ENCODE measurements at regions not wholly inside any gene's neighbourhood (a gene's known extent, or its start where the extent isn't known, plus 50 kb on each side); places are given as distances from the start of the nearest gene placed in this dataset.
"Not testable (repeated sequence)": the region's sequence is repeated elsewhere in the genome, so short reads cannot be mapped to it uniquely, and the experiment has no call there.

DNA sequence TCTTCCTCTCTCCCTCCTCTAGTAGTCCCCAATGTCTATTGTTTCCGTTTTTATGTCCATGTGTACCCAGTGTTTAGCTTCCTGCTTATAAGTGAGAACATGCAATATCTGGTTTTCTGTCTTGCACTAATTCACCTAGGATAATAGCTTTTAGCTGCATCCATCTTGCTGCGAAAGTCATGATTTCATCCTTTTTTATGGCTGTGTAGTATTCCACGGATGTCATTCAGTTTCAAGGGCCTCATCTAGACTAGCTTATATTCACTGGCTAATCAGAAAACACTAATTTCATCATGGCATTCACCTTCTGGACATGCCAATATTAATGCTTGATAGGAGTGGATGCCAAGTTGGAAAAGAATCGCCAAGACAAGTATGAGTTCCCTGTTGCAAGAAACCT, 619.6 kb upstream of the AUTS2 start:
- FAIRE-seq: no peak

DNA sequence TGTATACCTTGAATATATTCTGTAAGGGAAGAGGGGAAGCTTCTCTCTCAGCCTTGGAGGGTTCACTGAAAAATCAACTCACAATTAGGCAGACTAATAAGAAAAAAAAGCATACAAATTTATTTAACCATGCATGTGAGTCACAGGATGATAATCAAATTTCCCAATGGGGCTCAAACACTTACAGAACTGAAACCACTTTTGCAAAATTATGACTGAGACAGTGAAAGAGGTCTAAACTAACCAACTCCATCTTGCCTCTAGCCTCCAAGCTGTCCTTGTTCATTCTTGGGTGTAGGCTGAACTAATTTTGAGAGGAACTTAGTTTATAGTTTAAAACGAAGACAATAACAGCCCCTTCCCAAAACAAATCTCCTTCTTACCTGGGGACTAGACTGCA, 618.3 kb upstream of the AUTS2 start:
- no peak for FAIRE-seq

DNA sequence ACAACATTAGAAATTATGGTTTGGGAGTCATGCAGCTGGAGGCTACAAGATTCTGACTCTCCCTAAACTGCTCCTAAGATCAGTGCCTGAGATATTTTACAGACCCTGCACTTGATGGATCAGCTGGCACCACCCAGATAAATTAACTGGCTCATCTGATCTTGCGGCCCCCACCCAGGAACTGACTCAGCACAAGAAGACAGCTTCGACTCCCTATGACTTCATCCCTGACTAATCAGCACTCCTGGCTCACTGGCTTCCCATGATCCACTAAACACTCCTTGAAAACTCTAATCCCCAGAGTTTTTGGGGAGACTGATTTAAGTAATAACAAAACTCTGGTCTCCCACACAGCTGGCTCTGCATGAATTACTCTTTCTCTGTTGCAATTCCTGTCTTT, 617.8 kb upstream of the AUTS2 start:
- FAIRE-seq: not testable (repeated sequence)

DNA sequence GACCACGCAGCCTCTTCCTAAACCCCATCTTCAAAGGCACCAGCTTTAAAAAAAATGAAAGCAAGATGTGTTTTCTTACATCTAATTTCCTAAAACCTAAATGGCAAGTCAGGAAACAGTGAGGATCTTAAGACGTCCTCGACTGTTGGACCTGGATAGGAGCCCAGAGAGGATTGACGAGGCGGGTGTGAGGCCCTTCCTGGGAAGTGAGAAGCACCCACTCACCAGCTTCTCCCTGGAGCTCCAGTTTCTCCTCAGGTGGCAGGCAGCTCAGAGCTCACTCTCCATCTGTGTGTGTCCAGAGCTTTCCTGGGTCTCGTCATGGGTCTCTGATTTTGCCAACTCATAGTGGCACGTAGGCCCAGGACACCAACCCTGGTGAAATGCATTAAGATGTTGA, 614.0 kb upstream of the AUTS2 start:
- FAIRE-seq: no peak

DNA sequence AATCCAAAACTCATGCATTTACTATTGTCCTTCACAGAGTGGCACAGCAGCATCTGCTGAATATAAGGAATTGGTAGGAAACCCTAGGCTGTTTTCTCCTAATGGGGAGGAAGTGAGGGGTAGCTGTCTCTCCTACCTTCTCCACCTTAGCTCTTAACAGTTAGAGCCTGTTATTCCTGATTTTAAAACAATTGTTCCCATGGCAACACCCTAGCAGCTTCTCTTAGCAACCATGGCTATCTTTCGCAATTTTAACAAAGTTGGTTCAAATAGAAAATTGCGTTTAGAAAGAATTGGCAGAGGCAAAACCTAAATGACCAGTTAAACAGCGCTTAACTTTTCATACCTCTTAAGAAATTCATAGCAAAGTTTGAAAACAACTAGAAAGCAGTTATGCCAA, 603.4 kb upstream of the AUTS2 start:
- FAIRE-seq: no peak

DNA sequence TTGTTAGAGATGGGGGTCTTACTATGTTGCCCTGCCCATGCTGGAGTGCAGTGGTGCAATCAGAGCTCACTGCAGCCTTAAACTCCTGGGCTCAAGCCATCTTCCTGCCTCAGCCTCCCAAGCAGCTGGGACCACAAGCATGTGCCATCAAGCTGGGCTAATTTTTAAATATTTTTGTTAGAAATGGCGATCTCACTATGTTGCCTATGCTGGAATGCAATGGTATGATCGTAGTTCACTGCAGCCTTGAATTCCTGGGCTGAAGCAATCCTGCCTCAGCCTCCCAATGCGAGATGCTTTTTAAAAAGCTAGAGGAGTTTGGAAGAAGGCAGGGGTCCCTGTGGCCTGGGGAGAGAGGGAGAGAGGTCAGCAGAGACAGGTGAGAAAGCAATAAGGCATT, 600.1 kb upstream of the AUTS2 start:
- FAIRE-seq: no peak

DNA sequence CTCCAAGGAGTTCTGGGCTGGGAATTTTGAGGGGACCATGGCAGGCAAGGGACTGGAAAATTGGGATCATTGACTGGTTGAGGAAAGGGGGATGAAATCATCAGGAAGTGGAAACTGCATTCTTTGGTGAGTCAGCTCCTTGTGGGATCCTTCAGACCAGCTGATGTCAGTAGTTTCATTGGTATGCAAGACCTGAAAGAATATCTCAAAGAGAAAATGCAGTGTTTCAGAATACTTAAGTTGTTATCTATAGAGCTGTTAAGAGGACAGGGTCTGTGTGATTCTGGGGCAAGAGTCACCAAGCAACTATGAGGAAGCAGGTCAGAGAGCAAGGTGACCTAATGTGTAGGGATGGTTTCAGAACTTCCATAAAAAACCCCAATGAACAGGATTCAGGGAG, 595.9 kb upstream of the AUTS2 start:
- no peak for FAIRE-seq

DNA sequence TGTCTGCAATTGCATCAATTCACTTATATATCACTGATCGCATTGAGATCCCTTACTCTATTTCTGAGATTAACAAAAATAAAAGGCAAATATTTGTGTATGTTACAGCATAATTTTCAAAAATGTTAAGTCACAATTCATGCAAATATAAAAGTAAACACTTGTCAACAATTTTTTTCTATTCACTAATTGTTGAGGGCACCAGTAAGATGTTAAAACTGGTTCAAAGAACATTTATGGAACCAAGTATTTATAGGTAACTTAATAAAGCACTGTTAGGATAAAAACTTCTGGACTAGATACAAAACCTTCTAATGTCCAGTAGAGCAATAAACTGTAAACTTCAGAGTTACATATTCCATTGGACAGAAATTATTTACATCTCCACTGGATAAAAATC, 586.1 kb upstream of the AUTS2 start:
- no peak for FAIRE-seq

DNA sequence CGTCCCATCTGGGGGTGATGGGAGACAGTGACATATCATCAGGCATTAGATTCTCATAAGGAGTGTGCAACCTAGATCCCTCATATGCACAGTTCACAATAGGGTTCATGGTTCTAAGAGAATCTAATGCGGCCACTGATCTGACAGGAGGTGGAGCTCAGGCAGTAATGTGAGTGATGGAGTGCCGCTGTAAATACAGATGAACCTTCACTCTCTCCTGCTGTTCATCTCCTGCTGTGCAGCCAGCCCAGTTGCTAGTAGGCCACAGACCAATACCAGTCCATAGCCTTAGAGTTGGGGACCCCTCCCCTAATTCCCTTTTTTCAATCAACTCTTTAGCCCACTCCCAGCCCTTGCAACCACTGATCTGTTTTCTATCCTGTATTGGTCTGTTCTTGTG, 581.1 kb upstream of the AUTS2 start:
- FAIRE-seq: no peak

DNA sequence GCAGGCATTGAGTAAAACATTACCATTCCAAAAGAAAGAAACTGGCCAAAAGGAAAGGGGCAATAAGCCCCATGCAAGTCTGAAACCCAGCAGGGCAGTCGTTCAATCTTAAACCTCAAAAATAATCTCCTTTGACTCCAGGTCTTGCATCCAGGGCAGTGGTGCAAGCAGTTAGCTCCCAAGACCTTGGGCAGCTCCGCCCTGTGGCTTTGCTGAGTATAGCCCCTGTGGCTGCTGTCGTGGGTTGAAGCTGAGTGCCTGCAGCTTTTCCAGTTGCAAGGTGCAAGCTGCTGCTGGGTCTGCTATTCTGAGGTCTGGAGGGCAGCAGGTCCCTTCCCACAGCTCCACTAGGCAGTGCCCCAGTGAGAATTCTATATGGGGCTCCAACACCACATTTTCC, 580.1 kb upstream of the AUTS2 start:
- FAIRE-seq: no peak

DNA sequence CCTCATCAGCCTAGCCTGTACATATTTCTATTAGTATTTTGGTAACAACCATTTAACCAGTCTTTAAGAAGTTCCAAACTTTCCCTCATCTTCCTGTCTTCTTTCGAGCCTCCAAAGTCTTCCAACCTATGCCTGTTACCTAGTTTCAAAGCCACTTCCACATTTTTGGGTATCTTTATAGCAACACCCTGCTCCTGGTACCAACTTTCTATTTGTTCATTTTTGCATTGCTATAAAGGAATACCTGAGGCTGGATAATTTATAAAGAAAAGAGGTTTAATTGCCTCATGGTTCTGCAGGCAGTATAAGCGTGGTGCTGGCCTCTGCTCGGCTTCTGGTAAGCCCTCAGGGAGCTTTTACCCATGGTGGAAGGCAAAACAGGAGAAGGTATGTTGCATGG, 578.8 kb upstream of the AUTS2 start:
- FAIRE-seq: no peak

DNA sequence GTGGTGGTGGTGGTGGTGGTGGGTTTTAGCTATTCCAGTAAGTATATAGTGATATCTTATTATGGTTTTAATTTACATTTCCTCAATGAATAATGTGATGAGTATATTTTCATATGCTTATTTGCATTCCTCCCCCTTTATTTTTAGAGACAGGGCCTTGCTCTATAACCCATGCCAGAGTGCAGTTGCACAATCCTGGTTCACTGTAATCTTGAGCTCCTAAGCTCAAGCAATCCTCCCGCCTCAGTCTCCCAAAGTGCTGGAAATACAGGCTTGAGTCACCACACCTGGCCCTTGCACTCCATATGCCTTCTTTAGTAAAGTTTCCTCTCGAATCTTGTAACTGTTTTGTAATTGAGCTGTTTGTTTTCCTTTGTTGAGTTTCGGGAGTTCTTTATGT, 577.7 kb upstream of the AUTS2 start:
- FAIRE-seq: no peak

DNA sequence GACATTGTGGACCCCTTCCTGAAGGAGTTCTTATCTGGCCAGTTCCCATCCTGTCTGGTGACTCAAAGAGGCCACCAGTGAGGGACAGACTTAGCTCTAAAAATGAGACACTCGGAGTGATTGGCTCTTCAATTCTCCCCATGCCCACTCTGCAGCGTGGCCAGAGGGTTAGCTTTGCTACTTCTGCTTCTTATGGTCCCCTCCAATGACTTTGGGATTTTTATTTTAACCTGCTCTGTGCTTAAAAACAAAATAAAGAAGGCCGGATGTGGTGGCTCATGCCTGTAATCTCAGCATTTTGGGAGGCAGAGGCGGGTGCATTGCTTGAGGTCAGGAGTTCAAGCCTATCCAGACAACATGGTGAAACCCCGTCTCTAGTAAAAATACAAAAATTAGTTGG, 573.0 kb upstream of the AUTS2 start:
- no peak for FAIRE-seq

DNA sequence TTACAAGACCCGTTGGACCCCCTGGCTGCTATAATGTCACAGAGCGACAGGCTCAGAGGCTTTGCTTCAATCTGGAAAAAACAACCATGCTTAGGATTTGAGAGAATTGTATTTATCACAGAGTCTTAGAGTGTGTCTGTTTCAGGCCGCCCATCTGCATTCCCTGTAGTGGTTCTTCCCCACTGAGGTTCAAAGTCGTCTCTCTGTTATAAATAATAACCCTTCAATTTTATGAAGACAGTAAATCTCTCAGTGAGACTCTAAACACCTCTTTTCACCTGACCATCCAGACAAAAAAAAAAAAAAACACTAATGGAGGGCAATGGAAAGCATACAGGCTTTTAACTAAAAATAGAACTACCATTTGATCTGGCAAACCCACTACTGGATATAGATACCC, 565.4 kb upstream of the AUTS2 start:
- FAIRE-seq: no peak

DNA sequence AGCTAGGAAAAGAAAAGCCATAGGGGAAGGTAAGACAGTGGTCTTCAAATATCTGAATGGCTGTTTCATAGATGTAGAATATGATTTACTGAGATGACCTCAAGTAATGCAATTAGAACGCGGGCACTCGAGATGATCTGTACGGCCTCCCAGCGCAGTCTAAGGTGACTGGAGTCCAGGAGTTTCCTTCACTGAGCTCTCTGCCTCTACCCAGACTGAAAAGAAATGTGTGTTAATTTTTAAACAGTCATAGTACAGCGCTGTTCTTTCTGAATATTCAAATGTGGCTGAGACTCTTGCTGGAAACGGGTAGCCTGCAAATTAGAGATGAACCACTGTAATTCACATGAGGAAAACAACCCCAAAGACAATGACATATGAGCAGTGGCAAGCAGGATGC, 562.4 kb upstream of the AUTS2 start:
- no peak for FAIRE-seq

DNA sequence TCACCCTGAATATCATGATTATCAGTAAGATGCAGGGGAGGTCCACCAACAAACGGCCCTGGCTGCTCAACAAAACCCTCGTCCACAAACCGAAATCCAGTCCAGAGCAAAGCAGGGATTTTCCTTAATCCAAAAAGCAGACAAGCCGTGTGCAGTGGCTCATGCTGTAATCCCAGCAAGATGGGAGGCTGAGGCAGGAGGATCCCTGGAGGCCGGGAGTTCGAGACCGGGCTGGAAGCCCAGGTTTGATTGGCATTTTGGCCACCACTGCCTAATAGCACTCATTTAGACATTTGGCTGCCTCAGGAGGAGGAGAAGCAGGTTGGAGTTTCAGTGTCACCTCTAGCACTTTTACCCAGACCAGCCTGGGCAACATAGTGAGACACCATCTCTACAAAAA, 562.0 kb upstream of the AUTS2 start:
- FAIRE-seq: no peak

DNA sequence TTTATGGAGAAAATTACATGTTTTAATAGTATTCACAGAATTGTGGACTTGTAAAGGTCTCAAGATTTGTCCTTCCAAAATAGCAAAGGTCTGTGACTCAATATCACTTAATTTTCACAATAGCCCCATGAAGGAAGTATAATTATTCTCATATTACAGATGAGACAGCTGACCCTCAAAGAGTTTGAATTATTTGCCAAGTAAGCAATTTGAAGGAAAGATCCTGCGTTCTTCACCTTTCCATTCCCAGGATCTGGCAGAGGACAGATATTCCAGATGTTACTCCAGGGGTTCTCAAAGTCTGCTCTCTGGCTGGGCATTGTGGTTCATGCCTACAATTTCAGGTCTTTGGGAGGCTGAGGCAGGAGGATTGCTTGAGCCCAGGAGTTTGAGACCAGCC, 559.4 kb upstream of the AUTS2 start:
- no peak for FAIRE-seq

DNA sequence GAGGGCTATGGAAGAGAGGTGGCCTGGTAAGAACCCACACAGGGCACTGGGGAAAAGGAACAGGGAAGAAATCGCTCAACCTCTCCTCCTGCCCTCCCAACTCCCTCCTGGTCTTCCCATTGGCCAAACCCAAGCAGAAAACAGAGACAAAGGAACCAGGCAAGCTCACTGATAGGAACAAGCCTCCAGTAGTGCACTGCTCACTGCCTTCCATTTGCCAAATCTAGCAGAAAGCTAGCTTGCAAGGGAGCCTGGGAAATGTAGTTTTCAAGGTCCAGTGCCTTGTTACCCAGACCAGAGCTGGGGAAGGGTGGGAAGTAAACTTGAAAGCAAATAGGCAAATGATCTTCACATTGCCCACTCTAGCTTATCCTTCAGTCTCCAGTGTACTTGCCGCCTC, 556.1 kb upstream of the AUTS2 start:
- FAIRE-seq: no peak

DNA sequence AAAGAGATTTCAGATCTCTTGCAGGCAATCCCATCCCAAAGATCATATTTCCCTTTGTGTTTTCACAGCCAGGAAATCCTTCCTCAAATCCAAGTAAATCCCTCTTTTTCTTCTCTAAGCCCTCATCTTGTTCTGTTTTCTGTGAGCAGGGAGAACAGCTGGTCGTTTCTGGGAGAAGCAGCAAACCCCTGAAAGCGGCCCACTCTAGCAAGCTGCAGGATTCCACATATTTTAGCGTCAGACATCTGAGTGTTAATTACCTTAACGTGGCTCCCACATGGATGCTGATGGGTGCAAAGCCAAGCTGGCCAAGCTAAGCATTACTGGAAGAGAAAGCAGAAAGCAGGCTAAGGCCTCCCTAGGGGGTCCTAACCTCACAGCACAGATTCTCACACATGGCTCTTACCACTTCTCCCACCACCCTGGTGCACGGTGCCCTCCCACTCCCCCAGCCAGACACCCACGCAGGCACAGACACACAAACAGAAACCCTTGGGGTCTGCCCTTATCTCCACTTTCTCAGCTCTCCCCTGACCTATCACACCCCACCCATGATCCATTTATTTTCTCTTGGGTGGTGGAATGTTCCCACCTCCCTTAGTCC, 551.0 kb upstream of the AUTS2 start:
- no peak for FAIRE-seq

DNA sequence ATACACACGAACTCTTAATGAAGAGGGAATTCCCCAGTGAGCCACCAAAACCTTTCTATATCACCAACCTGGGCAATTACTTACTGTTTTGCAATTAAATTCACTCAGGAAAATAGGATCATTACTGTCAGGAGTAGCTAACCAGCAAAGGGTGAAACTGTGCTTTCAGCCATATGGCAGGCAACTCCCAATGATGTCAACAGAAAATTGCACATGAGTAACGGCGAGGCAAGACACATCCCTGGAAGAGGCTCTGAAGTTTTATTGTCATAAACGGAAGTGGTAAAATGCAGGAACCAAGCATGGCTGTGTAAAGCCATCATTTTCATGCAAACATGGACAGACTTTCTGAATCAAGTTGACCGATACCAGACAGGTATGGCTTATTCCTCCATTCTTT, 548.9 kb upstream of the AUTS2 start:
- no peak for FAIRE-seq

DNA sequence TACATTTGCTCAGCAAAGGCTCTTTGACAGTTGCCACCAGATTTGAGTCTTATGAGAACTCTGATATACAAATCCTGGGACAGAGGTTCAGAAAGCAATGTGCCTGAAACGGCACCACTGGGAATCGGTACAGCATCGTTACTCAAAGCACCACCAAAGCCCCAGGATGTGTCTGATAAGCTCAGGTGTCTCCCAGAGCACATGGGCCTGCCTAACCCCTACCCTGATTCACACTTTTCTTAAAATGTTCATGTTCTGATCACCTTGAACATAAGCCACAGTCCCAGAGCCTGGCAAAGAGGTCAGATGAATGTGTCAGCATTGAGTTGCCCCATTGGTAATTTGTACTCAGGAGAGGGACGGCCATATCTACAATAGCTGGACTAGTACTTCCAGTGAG, 545.8 kb upstream of the AUTS2 start:
- no peak for FAIRE-seq

DNA sequence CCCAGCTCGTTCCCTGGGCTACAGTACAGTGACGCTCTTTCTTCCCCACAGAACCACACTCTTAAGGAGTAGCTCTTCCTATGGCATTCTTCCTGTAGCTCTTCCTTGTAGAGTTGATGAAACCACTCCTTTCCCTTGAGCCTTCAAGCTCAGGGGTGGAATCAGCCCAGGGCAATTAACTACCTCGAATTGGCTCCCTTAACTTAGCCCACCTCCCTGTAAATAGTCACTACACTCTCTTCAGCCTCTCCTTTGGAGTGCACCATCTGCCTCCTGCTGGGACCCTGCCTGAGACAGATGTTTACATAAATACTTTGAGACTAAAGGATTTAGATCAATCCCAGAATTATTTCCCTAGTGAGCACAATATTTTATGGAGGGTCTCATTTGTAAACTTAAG, 537.8 kb upstream of the AUTS2 start:
- no peak for FAIRE-seq

DNA sequence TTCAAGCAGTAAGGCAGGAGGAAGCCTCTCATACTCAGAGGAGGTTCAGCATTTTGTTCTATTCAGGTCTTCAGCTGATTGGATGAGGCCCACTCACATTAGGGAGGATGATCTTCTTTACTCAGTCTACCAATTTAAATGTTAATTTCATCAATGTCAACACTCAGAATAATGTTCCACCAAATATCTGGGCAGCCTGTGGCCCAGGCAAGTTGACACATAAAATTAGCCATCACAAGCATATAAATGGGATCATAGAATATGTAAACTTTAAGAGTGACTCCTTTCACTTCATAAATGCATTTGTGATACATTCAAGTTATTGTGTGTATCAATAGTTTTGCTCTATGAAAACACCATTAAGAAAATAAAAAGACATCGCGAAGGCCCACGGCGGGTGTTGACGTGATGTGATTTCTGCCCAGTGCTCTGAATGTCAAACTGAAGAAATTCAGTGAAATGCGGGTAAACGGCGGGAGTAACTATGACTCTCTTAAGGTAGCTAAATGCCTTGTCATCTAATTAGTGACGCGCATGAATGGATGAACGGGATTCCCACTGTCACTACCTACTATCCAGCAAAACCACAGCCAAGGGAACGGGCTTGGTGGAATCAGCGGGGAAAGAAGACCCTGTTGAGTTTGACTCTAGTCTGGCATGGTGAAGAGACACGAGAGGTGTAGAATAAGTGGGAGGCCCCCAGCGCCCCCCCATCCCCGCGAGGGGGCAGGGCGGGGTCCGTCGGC, 536.1 kb upstream of the AUTS2 start:
- FAIRE-seq: no peak

DNA sequence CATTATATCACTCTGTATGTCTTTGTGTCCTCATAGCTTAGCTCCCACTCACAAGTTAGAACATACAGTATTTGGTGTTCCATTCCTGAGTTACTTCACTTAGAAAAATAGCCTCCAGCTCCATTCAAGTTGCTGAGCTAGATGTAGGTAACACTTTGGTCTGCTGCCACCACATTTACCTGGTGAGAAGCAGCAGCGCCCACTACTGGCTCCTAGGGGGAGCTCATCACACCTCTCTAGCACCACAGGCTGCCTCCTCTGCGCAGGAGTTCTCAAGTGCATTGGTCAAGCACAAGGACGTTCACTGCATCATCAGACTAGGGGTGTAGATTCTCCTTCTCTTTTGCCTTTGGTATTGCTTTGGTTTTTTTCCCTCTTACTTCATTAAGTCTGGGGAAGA, 530.9 kb upstream of the AUTS2 start:
- no peak for FAIRE-seq

DNA sequence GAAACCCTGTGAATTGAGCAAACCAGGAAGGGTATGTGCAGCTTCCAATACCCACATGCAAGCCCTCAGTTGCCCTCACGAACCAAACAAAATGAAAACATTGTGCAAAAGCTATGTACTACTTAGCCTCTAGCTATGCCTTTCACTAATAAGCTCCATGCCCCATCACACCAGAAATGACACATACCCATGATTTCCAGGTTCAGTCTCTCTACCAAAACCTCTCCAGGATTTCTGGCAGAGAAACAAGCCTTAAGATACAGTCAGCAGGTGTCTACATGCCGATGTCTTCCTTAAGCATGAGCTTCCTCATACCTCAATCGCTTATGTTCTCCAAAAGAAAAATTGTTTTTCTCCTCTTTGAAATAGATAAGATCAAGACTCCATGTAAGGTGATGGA, 527.8 kb upstream of the AUTS2 start:
- no peak for FAIRE-seq
